SH-SY5Y (cell line): ENCODE measurements at regions not wholly inside any gene's neighbourhood (a gene's known extent, or its start where the extent isn't known, plus 50 kb on each side); places are given as distances from the start of the nearest gene placed in this dataset.

Source experiments
- GATA2 ChIP-seq: IDR thresholded peaks from 2 replicates; pipeline ENCODE4 v1.6.1; 2011; ENCODE audit warnings: mild to moderate bottlenecking, low read depth, low read length
- GATA3 ChIP-seq: IDR thresholded peaks from 2 replicates; pipeline ENCODE4 v1.6.1; 2011; ENCODE audit warnings: low read depth, mild to moderate bottlenecking, low read length, moderate library complexity

- TF ChIP-seq GATA2 (no peak), GATA3 (no peak)
Observed at GRCh38 chr18:34126121-34126520, 98.6 kb downstream of the NOL4 start.
